WTC11 (cell line): ENCODE measurements at regions not wholly inside any gene's neighbourhood (a gene's known extent, or its start where the extent isn't known, plus 50 kb on each side); places are given as distances from the start of the nearest gene placed in this dataset.
A peak's percentile ranks its signal among the peaks of the same experiment; 100 is the strongest.

Source experiments
- ATAC-seq: fragments of 200-7000 bp; cut with Tn5 transposase; 2 replicates; pipeline ENCODE4 v1.10.0; 2021; ENCODE audit warnings: mild to moderate bottlenecking, moderate library complexity
- CTCF ChIA-PET: fragments of 300-600 bp; sonication (Branson Sonifier 250); formaldehyde crosslinking; loops from one replicate; lab custom pipeline; 2021; ENCODE audit warnings: antibody characterized with exemption; lab: Charles Lee
- POLR2A ChIA-PET: fragments of 350-600 bp; sonication (Branson Sonifier 250); formaldehyde crosslinking; loops from one replicate; lab custom pipeline; 2021; ENCODE audit warnings: antibody characterized with exemption; lab: Charles Lee
- DNase-seq: peaks from one replicate; pipeline ENCODE4 v3.0.0; 2021; ENCODE audit warnings: low spot score
- H3K27ac Mint-ChIP-seq: 2 replicates; pipeline ENCODE4 v1.8.0; 2021; ENCODE audit warnings: mixed read lengths
- H3K27me3 Mint-ChIP-seq: 2 replicates; pipeline ENCODE4 v1.8.0; 2021; ENCODE audit warnings: low read depth, mild to moderate bottlenecking, moderate library complexity, mixed read lengths
- H3K36me3 Mint-ChIP-seq: 2 replicates; pipeline ENCODE4 v1.8.0; 2021; ENCODE audit warnings: mixed read lengths
- H3K4me1 Mint-ChIP-seq: 2 replicates; pipeline ENCODE4 v1.8.0; 2022; ENCODE audit warnings: mixed read lengths
- H3K4me3 Mint-ChIP-seq: 2 replicates; pipeline ENCODE4 v1.8.0; 2021; ENCODE audit warnings: mild to moderate bottlenecking, moderate library complexity, mixed read lengths
- H3K9me3 Mint-ChIP-seq: 2 replicates; pipeline ENCODE4 v1.8.0; 2021; ENCODE audit warnings: mixed read lengths
- AFF4 ChIP-seq: sonication (generic); formaldehyde crosslinking; IDR thresholded peaks from 2 replicates; pipeline ENCODE4 v1.8.1; 2023; ENCODE audit warnings: mild to moderate bottlenecking, missing genetic modification reagents, borderline replicate concordance
- CTCF ChIP-seq: fragments of 200-600 bp; IDR thresholded peaks from 2 replicates; pipeline ENCODE4 v1.8.0; 2022; ENCODE audit warnings: antibody characterized with exemption
- ESRRA ChIP-seq: sonication (generic); formaldehyde crosslinking; IDR thresholded peaks from 2 replicates; pipeline ENCODE4 v1.8.1; 2022; ENCODE audit warnings: mild to moderate bottlenecking, missing genetic modification reagents, borderline replicate concordance
- HMGA2 ChIP-seq: fragments of 250-450 bp; sonication (Bioruptor Pico); IDR thresholded peaks from 2 replicates; pipeline ENCODE4 v1.4.0; 2021; ENCODE audit warnings: mild to moderate bottlenecking, moderate library complexity
- PREB ChIP-seq: sonication (generic); formaldehyde crosslinking; IDR thresholded peaks from 2 replicates; pipeline ENCODE4 v1.8.1; 2022; ENCODE audit warnings: mild to moderate bottlenecking, missing genetic modification reagents, moderate library complexity, borderline replicate concordance
- TEAD1 ChIP-seq: sonication (generic); formaldehyde crosslinking; IDR thresholded peaks from 2 replicates; pipeline ENCODE4 v1.8.0; 2022; ENCODE audit warnings: mild to moderate bottlenecking, missing genetic modification reagents
- USF1 ChIP-seq: sonication (generic); formaldehyde crosslinking; IDR thresholded peaks from 2 replicates; pipeline ENCODE4 v1.8.0; 2022; ENCODE audit warnings: mild to moderate bottlenecking, missing genetic modification reagents
- ZNF263 ChIP-seq: sonication (generic); formaldehyde crosslinking; IDR thresholded peaks from 2 replicates; pipeline ENCODE4 v1.8.1; 2022; ENCODE audit warnings: low read depth, mild to moderate bottlenecking, moderate library complexity, missing genetic modification reagents
- ZNF425 ChIP-seq: fragments of 250-450 bp; sonication (Bioruptor Pico); conservative IDR thresholded peaks from 2 replicates; pipeline ENCODE4 v1.9.0; 2021; ENCODE audit warnings: mild to moderate bottlenecking
- ZSCAN18 ChIP-seq: fragments of 250-450 bp; sonication (Bioruptor Pico); IDR thresholded peaks from 2 replicates; pipeline ENCODE4 v2.1.2; 2022; ENCODE audit warnings: mild to moderate bottlenecking, moderate library complexity

GRCh38 chr17:55601874-55602364, 90.7 kb upstream of the SMIM36 start:
- Mint-ChIP-seq H3K4me3 (no peak overlapping the region), H3K36me3 (peaks cover 16% of the 10 kb centered on the region; the same call in 1 of the 2 replicates), H3K9me3 (peaks cover 34% of the 10 kb centered on the region), H3K4me1 (peaks cover 11% of the 10 kb centered on the region), H3K27ac (peak overlapping the region; percentile 42; the same call in 1 of the 2 replicates)
- ATAC-seq (peak; percentile 99), DNase-seq (peak; percentile 21)
- CTCF ChIA-PET: interaction anchor here (0.6 to 2.8 kb wide), 45 partner anchors 9 to 718 kb away, joined by 3 to 37 read pairs (median 4); partner anchors contain the start of gene PCTP
- peak; percentile 58 for TF ChIP-seq CTCF
- no peak for TF ChIP-seq ZNF425 (CRISPR knock-in tag)
- TF ChIP-seq, all 79 proteins: peak for 1
- POLR2A ChIA-PET: interaction anchor here (0.7 kb wide), 1 partner anchor 149 kb away, joined by 4 read pairs; no protein-coding TSS in a partner anchor
- no peaks in the 10 kb centered on the region for H3K27me3 Mint-ChIP-seq

GRCh38 chr17:55598495-55598894, 87.2 kb upstream of the SMIM36 start:
- H3K4me1 Mint-ChIP-seq: peaks cover 11% of the 10 kb centered on the region
- no peak for DNase-seq
- TF ChIP-seq ZSCAN18 (CRISPR knock-in tag) (no peak), AFF4 (no peak), TEAD1 (CRISPR knock-in tag) (no peak), ESRRA (CRISPR knock-in tag) (no peak), ZNF263 (no peak), PREB (CRISPR knock-in tag) (no peak), HMGA2 (no peak), USF1 (no peak)
- H3K36me3 Mint-ChIP-seq: peaks cover 16% of the 10 kb centered on the region; the same call in 1 of the 2 replicates
- ChIA-PET CTCF (no interaction called here), POLR2A (no interaction called here)
- no peak for ATAC-seq
- no peaks in the 10 kb centered on the region for H3K27me3 Mint-ChIP-seq
- H3K4me3 Mint-ChIP-seq: no peak overlapping the region
- peaks cover 48% of the 10 kb centered on the region for H3K9me3 Mint-ChIP-seq
- no peak overlapping the region for H3K27ac Mint-ChIP-seq
